Uterus (tissue), 2 donors: ENCODE measurements at regions not wholly inside any gene's neighbourhood (a gene's known extent, or its start where the extent isn't known, plus 50 kb on each side); places are given as distances from the start of the nearest gene placed in this dataset.

ENCODE experiments used
- CTCF ChIP-seq, 4 experiments: fragments of 200-600 bp in 2 of 4; fragments of 450-650 bp in 2 of 4; sonication (generic) in 2 of 4; IDR thresholded peaks; one replicate each; pipeline ENCODE4 v1.5.1; 2016 to 2019; ENCODE audit warnings: antibody characterized with exemption in 4 of 4, mild to moderate bottlenecking in 2 of 4, moderate library complexity in 1 of 4
- POLR2A ChIP-seq, 2 donors: fragments of 450-650 bp; IDR thresholded peaks; one replicate each; pipeline ENCODE4 v1.6.1; 2016; ENCODE audit warnings: antibody characterized with exemption in 2 of 2, mild to moderate bottlenecking in 1 of 2, moderate library complexity in 1 of 2

- TF ChIP-seq POLR2A (IDR thresholded peaks at IDR 0.05) (no peak), CTCF (IDR thresholded peaks at IDR 0.05) (no peak)
Measured at GRCh38 chr3:144287001-144287400, 315.4 kb downstream of the DIPK2A start.
